GM23338 (cell line): ENCODE measurements at regions not wholly inside any gene's neighbourhood (a gene's known extent, or its start where the extent isn't known, plus 50 kb on each side); places are given as distances from the start of the nearest gene placed in this dataset.

Experiments
- ATAC-seq: fragments of 200-7000 bp; cut with Tn5 transposase; 3 replicates; pipeline ENCODE4 v1.9.1; 2020
- DNase-seq: peaks from one replicate; pipeline ENCODE4 v3.0.0-alpha.2; 2015; ENCODE audit warnings: low spot score
- H2AFZ ChIP-seq: fragments of 200-600 bp; sonication (generic); 2 replicates; pipeline ENCODE4 v1.8.0; 2016; ENCODE audit warnings: antibody characterized with exemption, mild to moderate bottlenecking, moderate library complexity
- H3F3A ChIP-seq: fragments of 200-600 bp; sonication (generic); replicated peaks from 2 replicates; pipeline ENCODE4 v1.8.0; 2017; ENCODE audit warnings: antibody characterized with exemption, mixed run types, low read depth
- H3K27ac ChIP-seq: fragments of 200-600 bp; sonication (generic); 2 replicates; pipeline ENCODE4 v1.6.1; 2016; ENCODE audit warnings: low read depth
- H3K27me3 ChIP-seq: fragments of 200-600 bp; sonication (generic); 2 replicates; pipeline ENCODE4 v1.8.0; 2016; ENCODE audit warnings: mild to moderate bottlenecking, mixed run types, moderate library complexity; ENCODE audit not compliant: insufficient read depth
- H3K36me3 ChIP-seq: fragments of 200-600 bp; sonication (generic); 2 replicates; pipeline ENCODE4 v1.8.0; 2016; ENCODE audit warnings: mild to moderate bottlenecking; ENCODE audit not compliant: insufficient read depth
- H3K4me1 ChIP-seq: fragments of 200-600 bp; sonication (generic); 2 replicates; pipeline ENCODE4 v1.8.0; 2016; ENCODE audit warnings: mild to moderate bottlenecking, moderate library complexity; ENCODE audit not compliant: insufficient read depth
- H3K4me2 ChIP-seq: fragments of 200-600 bp; sonication (generic); 2 replicates; pipeline ENCODE4 v1.7.1; 2017; ENCODE audit warnings: mixed run types
- H3K4me3 ChIP-seq: fragments of 200-600 bp; sonication (generic); 2 replicates; pipeline ENCODE4 v1.6.1; 2016; ENCODE audit warnings: mixed run types
- H3K79me2 ChIP-seq: fragments of 200-600 bp; sonication (generic); replicated peaks from 2 replicates; pipeline ENCODE4 v1.8.0; 2017; ENCODE audit warnings: mild to moderate bottlenecking; ENCODE audit not compliant: insufficient read depth
- H3K9me2 ChIP-seq: fragments of 200-600 bp; sonication (generic); 2 replicates; pipeline ENCODE4 v1.8.0; 2017; ENCODE audit not compliant: insufficient read depth
- H4K20me1 ChIP-seq: fragments of 200-600 bp; sonication (generic); replicated peaks from 2 replicates; pipeline ENCODE4 v1.8.0; 2017; ENCODE audit warnings: mild to moderate bottlenecking; ENCODE audit not compliant: insufficient read depth
- H3K27ac Mint-ChIP-seq: 2 replicates; pipeline ENCODE4 v1.8.0; 2020; ENCODE audit warnings: inconsistent platforms, mild to moderate bottlenecking, moderate library complexity, mixed read lengths
- H3K27me3 Mint-ChIP-seq: 3 replicates; pipeline ENCODE4 v1.8.0; 2022; ENCODE audit warnings: low read depth, mild to moderate bottlenecking, moderate library complexity, mixed read lengths, inconsistent platforms; ENCODE audit not compliant: insufficient read depth, poor library complexity
- H3K36me3 Mint-ChIP-seq: 3 replicates; pipeline ENCODE4 v1.8.0; 2021; ENCODE audit warnings: low read depth, mild to moderate bottlenecking, inconsistent platforms, moderate library complexity, mixed read lengths
- H3K4me1 Mint-ChIP-seq: 3 replicates; pipeline ENCODE4 v1.8.0; 2020; ENCODE audit warnings: mild to moderate bottlenecking, inconsistent platforms, mixed read lengths
- H3K4me3 Mint-ChIP-seq: 3 replicates; pipeline ENCODE4 v1.8.0; 2021; ENCODE audit warnings: moderate library complexity, mild to moderate bottlenecking, inconsistent platforms, mixed read lengths
- H3K9me3 Mint-ChIP-seq: 3 replicates; pipeline ENCODE4 v1.8.0; 2020; ENCODE audit warnings: moderate library complexity, mild to moderate bottlenecking, inconsistent platforms, mixed read lengths
- CREB1 ChIP-seq: fragments of 250-450 bp; sonication (Bioruptor Pico); IDR thresholded peaks from 2 replicates; pipeline ENCODE4 v1.5.0; 2020; ENCODE audit warnings: low read depth, mild to moderate bottlenecking, moderate library complexity
- EZH2 ChIP-seq: fragments of 200-600 bp; sonication (generic); IDR thresholded peaks from one replicate; pipeline ENCODE4 v1.8.0; 2017; ENCODE audit warnings: antibody characterized with exemption, mild to moderate bottlenecking, low read depth; ENCODE audit not compliant: unreplicated experiment
- NANOG ChIP-seq: IDR thresholded peaks from 2 replicates; pipeline ENCODE4 v1.6.1; 2016; ENCODE audit warnings: antibody characterized with exemption, borderline replicate concordance
- STAT1 ChIP-seq: IDR thresholded peaks from one replicate; pipeline ENCODE4 v1.6.1; 2016; ENCODE audit warnings: antibody characterized with exemption; ENCODE audit not compliant: unreplicated experiment
- ZNF114 ChIP-seq: fragments of 250-450 bp; sonication (Bioruptor Pico); IDR thresholded peaks from 2 replicates; pipeline ENCODE4 v1.5.0; 2020; ENCODE audit warnings: mild to moderate bottlenecking, moderate library complexity
- ZNF331 ChIP-seq: fragments of 250-450 bp; sonication (Bioruptor Pico); IDR thresholded peaks from 2 replicates; pipeline ENCODE4 v1.5.0; 2020; ENCODE audit warnings: low read depth, mild to moderate bottlenecking, moderate library complexity
- TF ChIP-seq, protein P1 (sequence below): IDR thresholded peaks from 2 replicates; pipeline ENCODE4 v1.6.1; 2016; ENCODE audit warnings: antibody characterized with exemption
- TF ChIP-seq, protein P2 (sequence below), 2 experiments: fragments of 200-600 bp in 1 of 2; sonication (generic) in 1 of 2; conservative IDR thresholded peaks; 2 replicates each; pipeline versions ENCODE4 v1.5.1 to v1.6.1; 2016 to 2017; ENCODE audit warnings: antibody characterized with exemption in 2 of 2, low read depth in 2 of 2, mild to moderate bottlenecking in 2 of 2, moderate library complexity in 1 of 2
- TF ChIP-seq, protein P3 (sequence below): fragments of 250-450 bp; sonication (Bioruptor Pico); IDR thresholded peaks from 2 replicates; pipeline ENCODE4 v1.5.0; 2020; ENCODE audit warnings: mild to moderate bottlenecking, moderate library complexity

DNA sequence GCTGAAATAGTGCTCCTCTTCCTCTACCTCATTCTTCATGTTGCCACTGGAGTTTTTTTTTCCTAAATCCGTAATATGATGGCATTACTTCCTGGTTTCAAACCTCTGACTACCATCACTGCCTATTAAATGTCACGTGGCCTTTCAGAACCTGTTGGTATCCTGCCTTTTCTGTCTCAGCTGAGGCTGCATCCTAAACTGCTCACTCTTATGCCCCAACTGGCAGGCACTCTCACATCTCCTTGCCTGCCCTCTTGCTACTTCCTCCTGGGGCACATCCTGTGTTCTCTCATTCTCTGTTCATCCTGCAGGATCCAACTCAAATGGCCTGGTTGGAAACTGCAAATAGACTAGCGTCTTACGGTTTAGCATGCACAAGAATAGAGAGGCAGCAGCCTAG lies 468.1 kb upstream of the FANCL start (continued):
- TF ChIP-seq, protein P1, sequence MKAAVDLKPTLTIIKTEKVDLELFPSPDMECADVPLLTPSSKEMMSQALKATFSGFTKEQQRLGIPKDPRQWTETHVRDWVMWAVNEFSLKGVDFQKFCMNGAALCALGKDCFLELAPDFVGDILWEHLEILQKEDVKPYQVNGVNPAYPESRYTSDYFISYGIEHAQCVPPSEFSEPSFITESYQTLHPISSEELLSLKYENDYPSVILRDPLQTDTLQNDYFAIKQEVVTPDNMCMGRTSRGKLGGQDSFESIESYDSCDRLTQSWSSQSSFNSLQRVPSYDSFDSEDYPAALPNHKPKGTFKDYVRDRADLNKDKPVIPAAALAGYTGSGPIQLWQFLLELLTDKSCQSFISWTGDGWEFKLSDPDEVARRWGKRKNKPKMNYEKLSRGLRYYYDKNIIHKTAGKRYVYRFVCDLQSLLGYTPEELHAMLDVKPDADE = no peak
- TF ChIP-seq ZNF114 (CRISPR knock-in tag) = no peak

DNA sequence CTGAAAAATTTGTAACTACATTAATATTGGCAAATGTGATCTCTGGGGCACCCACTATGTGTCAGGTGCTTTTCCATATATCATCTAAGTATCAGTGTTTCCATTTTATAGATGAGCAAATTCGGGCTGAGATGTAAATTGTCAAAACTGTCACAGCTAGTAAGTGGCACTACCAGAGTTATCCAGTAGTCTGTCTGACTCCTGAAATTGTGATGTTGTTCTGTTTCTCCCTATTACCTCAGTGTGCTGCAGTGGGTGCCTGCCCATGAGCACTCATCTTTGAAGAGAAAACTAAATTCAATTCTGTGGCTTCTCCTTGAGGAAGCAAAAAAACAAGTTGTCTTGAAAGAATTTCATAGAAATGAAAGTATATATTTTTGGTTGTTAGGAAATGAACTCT lies 467.4 kb upstream of the FANCL start:
- H4K20me1 ChIP-seq = no peaks in the 10 kb centered on the region
- Mint-ChIP-seq H3K4me1 (peaks cover 8% of the 10 kb centered on the region), H3K36me3 (no peaks in the 10 kb centered on the region), H3K4me3 (no peak overlapping the region), H3K9me3 (no peaks in the 10 kb centered on the region), H3K27ac (no peak overlapping the region), H3K27me3 (no peaks in the 10 kb centered on the region)
- H3K27ac ChIP-seq = no peak overlapping the region
- no peaks in the 10 kb centered on the region for H3K79me2 ChIP-seq
- peak; percentile 67 for ATAC-seq
- H3K36me3 ChIP-seq = no peaks in the 10 kb centered on the region
- no peak overlapping the region for H2AFZ ChIP-seq
- no peaks in the 10 kb centered on the region for H3F3A ChIP-seq
- H3K9me2 ChIP-seq = no peaks in the 10 kb centered on the region
- TF ChIP-seq STAT1 = no peak
- TF ChIP-seq CREB1 (CRISPR knock-in tag) = no peak
- no peak for TF ChIP-seq ZNF331 (CRISPR knock-in tag)
- TF ChIP-seq NANOG = no peak
- TF ChIP-seq, protein P2, sequence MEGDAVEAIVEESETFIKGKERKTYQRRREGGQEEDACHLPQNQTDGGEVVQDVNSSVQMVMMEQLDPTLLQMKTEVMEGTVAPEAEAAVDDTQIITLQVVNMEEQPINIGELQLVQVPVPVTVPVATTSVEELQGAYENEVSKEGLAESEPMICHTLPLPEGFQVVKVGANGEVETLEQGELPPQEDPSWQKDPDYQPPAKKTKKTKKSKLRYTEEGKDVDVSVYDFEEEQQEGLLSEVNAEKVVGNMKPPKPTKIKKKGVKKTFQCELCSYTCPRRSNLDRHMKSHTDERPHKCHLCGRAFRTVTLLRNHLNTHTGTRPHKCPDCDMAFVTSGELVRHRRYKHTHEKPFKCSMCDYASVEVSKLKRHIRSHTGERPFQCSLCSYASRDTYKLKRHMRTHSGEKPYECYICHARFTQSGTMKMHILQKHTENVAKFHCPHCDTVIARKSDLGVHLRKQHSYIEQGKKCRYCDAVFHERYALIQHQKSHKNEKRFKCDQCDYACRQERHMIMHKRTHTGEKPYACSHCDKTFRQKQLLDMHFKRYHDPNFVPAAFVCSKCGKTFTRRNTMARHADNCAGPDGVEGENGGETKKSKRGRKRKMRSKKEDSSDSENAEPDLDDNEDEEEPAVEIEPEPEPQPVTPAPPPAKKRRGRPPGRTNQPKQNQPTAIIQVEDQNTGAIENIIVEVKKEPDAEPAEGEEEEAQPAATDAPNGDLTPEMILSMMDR (conservative IDR thresholded peaks at IDR 0.05; ENCODE audit: low read depth in 2 of 2) = peak in 1 of 2 experiments; percentile 14; a peak in 1 of 4 replicates
- TF ChIP-seq EZH2 = no peak
- H3K4me1 ChIP-seq = no peaks in the 10 kb centered on the region
- no peak for DNase-seq
- no peak overlapping the region for H3K4me3 ChIP-seq
- no peaks in the 10 kb centered on the region for H3K27me3 ChIP-seq
- H3K4me2 ChIP-seq = no peak overlapping the region

DNA sequence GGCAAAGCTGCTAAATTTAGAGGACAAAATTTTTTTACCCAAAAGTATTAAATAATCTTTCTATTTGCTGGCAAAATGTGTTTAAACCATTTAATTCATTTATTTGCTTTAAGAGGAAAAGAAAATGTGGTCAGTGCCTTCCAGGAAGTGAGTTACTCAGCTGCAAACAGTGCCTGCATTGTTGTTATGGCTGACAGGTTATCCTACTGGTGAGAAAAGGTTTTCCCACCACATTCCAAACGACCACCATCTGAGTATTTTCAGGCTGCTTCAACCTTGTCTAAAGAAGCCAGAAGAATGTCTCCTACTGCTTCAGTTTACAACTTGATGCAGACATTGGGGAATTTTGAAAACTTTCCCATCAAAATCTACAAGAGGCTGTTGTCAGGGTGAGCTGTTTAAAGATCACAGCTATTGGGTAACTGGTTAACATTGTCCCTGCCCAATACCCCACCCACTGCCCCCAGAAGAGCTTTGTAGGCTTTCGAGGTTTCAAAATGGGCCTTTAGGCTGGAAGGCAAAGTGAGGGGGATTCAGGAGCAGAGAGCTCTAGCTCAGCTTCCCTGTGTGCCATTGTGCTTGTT lies 461.3 kb upstream of the FANCL start:
- no peaks in the 10 kb centered on the region for H4K20me1 ChIP-seq
- Mint-ChIP-seq H3K27ac (no peak overlapping the region), H3K27me3 (no peaks in the 10 kb centered on the region), H3K9me3 (no peaks in the 10 kb centered on the region), H3K4me1 (peaks cover 10% of the 10 kb centered on the region), H3K36me3 (no peaks in the 10 kb centered on the region), H3K4me3 (no peak overlapping the region)
- H2AFZ ChIP-seq = no peak overlapping the region
- ATAC-seq = peak; percentile 70
- no peaks in the 10 kb centered on the region for H3K27me3 ChIP-seq
- H3K4me3 ChIP-seq = no peak overlapping the region
- no peaks in the 10 kb centered on the region for H3K9me2 ChIP-seq
- H3K79me2 ChIP-seq = no peaks in the 10 kb centered on the region
- no peak overlapping the region for H3K4me2 ChIP-seq
- no peaks in the 10 kb centered on the region for H3F3A ChIP-seq
- peak; percentile 70 for DNase-seq
- H3K36me3 ChIP-seq = no peaks in the 10 kb centered on the region
- H3K4me1 ChIP-seq = no peaks in the 10 kb centered on the region
- H3K27ac ChIP-seq = no peak overlapping the region
- TF ChIP-seq, protein P3, sequence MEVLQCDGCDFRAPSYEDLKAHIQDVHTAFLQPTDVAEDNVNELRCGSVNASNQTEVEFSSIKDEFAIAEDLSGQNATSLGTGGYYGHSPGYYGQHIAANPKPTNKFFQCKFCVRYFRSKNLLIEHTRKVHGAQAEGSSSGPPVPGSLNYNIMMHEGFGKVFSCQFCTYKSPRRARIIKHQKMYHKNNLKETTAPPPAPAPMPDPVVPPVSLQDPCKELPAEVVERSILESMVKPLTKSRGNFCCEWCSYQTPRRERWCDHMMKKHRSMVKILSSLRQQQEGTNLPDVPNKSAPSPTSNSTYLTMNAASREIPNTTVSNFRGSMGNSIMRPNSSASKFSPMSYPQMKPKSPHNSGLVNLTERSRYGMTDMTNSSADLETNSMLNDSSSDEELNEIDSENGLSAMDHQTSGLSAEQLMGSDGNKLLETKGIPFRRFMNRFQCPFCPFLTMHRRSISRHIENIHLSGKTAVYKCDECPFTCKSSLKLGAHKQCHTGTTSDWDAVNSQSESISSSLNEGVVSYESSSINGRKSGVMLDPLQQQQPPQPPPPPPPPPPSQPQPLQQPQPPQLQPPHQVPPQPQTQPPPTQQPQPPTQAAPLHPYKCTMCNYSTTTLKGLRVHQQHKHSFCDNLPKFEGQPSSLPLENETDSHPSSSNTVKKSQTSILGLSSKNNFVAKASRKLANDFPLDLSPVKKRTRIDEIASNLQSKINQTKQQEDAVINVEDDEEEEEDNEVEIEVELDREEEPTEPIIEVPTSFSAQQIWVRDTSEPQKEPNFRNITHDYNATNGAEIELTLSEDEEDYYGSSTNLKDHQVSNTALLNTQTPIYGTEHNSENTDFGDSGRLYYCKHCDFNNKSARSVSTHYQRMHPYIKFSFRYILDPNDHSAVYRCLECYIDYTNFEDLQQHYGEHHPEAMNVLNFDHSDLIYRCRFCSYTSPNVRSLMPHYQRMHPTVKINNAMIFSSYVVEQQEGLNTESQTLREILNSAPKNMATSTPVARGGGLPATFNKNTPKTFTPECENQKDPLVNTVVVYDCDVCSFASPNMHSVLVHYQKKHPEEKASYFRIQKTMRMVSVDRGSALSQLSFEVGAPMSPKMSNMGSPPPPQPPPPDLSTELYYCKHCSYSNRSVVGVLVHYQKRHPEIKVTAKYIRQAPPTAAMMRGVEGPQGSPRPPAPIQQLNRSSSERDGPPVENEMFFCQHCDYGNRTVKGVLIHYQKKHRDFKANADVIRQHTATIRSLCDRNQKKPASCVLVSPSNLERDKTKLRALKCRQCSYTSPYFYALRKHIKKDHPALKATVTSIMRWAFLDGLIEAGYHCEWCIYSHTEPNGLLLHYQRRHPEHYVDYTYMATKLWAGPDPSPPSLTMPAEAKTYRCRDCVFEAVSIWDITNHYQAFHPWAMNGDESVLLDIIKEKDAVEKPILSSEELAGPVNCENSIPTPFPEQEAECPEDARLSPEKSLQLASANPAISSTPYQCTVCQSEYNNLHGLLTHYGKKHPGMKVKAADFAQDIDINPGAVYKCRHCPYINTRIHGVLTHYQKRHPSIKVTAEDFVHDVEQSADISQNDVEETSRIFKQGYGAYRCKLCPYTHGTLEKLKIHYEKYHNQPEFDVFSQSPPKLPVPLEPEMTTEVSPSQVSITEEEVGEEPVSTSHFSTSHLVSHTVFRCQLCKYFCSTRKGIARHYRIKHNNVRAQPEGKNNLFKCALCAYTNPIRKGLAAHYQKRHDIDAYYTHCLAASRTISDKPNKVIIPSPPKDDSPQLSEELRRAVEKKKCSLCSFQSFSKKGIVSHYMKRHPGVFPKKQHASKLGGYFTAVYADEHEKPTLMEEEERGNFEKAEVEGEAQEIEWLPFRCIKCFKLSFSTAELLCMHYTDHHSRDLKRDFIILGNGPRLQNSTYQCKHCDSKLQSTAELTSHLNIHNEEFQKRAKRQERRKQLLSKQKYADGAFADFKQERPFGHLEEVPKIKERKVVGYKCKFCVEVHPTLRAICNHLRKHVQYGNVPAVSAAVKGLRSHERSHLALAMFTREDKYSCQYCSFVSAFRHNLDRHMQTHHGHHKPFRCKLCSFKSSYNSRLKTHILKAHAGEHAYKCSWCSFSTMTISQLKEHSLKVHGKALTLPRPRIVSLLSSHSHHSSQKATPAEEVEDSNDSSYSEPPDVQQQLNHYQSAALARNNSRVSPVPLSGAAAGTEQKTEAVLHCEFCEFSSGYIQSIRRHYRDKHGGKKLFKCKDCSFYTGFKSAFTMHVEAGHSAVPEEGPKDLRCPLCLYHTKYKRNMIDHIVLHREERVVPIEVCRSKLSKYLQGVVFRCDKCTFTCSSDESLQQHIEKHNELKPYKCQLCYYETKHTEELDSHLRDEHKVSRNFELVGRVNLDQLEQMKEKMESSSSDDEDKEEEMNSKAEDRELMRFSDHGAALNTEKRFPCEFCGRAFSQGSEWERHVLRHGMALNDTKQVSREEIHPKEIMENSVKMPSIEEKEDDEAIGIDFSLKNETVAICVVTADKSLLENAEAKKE = peak; percentile 70; the same call in 1 of the 2 replicates
